GM11168 (cell line): ENCODE measurements at regions not wholly inside any gene's neighbourhood (a gene's known extent, or its start where the extent isn't known, plus 50 kb on each side); places are given as distances from the start of the nearest gene placed in this dataset.
"Not testable (repeated sequence)": the region's sequence is repeated elsewhere in the genome, so short reads cannot be mapped to it uniquely, and the experiment has no call there.

Experiments used
- in situ Hi-C: fragments of 300-500 bp; cut with MboI; formaldehyde crosslinking; loops from one replicate; pipeline ENCODE4 v1.12.0; 2022; ENCODE audit warnings: low sequenced_read_pairs; ENCODE audit not compliant: unreplicated experiment

DNA sequence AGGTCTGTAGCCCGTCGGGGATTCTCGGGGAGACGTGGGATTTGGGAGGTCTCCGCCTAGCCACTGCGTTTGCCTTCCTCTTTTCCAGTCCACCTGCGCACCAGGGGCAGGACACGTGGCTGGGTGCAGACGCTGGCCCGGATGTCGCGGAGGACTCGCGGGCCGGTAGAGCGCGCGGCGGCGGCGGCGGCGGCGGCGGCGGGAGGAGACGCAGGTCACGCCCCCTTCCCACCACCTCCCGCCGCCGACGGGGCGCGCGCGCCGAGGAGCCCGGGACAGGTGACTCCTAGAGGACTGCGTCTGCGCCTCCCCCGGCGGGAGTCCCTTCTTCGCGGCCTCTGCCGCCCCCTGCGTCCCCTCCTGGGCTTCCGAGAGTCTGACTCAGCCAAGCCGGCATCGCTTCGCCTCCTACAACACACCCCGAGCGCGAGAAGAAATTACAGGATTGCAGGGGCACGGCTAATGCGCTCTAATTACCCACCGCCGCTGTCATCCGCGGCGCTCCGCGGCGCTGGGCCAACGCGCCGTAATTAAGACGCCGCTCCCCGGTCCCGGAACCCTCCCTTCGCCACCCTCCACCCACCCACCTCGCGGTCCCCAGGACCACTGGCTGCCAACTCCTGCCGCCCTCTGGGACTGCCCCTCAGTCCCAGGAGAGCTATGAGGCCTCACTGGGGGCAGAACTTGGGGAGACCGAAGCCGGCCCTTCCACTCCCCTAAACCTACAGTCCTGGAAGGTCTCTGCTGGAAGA, 124.5 kb downstream of the MRPL14 start:
- in situ Hi-C loops: no loop called here

GRCh38 chr6:44002067-44002592, 125.1 kb downstream of the MRPL14 start:
- in situ Hi-C loops: no loop called here

DNA sequence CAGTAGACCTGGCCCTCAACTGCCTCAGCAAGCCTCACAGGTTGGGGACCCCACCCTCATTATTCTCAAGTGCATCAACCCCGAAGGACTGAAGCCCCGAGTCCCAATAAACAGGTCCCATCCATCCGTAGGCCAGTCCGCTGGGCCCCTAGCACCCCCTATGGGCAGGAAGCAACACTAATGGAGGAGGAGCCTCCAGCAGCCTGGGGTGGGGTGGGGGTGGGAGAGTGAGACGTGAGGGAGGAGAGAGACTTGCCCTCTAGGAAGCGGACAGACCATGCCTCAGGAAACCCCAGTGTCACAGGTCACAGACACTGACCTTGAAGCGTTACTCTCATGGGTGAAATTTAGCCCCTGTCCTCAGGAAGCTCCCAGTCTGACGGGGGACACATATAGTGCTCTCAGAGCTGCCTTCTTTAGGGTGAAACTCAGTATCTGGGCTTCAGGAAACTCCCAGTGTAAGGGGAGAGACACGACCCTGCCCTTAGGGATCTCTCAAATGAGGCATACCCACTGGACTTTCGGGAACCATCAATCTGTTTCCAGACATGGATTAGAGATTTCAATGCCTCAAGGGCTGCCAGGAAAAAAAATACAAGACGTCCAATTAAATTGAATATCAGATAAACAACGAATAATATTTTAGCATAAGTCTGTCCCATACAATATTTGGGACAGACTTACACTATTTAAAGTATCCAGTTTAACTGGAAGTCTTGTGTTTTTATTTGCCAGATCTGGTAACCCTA, 125.8 kb downstream of the MRPL14 start:
- in situ Hi-C loops: no loop called here

- in situ Hi-C loops: no loop called here
These were observed 126.9 kb downstream of the MRPL14 start for GRCh38 chr6:44000164-44000842.

DNA sequence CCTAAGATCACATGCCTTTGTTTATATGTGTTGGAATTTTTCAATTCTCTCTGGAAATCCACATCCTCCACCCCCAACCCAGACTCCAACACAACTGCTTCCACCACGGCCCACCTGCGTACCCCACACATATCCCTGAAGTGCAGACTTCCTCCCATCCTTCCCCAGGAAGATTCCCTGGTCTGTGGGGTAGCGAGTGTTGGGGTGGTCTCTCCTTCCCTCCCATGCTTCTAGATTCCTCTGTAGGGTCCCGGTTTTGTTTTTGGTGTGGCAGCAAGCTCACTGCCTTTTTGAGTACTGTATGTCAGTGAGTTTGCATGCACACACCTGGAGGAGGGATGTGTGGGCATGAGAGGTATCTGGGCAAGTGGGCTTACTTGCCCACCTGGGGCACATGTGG, 127.6 kb downstream of the MRPL14 start:
- in situ Hi-C loops: no loop called here

- in situ Hi-C loops: not testable (repeated sequence)
These were observed 128.5 kb downstream of the MRPL14 start for GRCh38 chr6:43998592-43999243.

- in situ Hi-C loops: not testable (repeated sequence)
These were observed 129.2 kb downstream of the MRPL14 start for GRCh38 chr6:43997990-43998585.

DNA sequence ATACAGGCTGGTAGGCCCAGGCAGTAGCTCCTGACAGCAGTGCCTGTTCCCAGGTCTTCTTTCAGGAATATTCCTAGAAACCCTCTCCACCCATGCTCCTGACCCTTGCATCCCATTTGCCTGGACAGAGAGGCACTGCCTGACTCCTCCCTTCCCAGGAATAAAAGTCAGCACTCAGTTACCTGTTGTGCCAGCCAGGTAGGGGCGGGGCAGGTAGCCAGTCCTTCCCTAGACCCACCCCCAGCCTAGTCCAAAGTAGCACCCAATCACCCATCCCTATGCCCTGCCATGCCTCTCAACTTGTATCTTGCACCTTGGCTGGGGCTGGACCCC, 129.9 kb downstream of the MRPL14 start:
- in situ Hi-C loops: no loop called here

DNA sequence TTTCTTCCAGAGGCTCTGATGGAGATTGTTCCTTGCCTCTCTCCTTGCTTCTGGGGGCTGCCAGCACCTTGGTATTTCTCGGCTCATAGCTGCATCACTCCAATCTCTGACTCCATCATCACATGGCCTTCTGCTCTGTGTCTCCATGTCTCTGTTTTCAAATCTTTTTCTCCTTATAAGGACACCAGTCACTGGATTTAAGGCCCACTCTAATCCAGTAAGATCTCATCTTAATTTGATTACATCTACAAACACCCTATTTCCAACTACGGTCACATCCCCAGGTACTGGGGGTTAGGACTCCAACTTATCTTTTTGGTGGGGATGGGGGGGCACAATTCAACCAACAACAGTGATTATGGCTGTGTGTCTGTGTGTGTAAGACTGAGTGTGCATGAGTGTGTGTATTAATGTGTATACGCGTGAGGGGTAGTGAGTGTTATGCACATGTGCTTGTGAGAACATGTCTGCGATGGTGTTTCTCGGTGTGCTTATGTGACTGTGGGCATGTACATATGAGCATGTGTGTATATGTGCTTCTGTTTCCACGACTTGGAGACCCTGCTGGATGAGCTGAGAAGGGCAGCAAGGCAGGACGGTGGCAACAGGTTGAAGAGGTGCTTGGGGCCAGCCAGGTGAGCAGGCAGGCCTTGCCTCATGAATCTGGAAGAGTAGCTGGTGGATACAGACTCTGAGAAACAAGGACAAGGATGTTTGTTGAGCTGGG, 130.5 kb downstream of the MRPL14 start:
- in situ Hi-C loops: no loop called here

DNA sequence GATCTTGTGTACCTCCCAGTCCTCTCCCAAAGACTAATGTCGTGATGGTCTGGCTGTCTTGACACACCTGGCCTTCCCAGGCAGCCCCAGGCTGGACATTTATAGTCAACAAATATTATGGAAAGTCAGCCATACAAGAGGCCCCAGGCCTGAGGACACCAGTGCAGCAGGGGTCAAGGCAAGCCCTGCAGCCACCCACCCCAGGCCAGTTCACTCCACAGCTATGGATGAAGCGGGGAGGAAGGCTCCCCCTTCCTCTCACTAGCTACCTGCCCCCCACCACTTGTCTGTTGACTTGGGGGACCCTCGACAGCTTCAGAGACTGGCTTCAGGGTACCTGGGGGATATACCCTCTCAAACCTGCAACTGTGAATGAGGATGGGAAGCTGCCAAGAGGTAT, 132.1 kb downstream of the MRPL14 start:
- in situ Hi-C loops: no loop called here

GRCh38 chr6:43993881-43994523, 133.2 kb downstream of the MRPL14 start:
- in situ Hi-C loops: no loop called here

DNA sequence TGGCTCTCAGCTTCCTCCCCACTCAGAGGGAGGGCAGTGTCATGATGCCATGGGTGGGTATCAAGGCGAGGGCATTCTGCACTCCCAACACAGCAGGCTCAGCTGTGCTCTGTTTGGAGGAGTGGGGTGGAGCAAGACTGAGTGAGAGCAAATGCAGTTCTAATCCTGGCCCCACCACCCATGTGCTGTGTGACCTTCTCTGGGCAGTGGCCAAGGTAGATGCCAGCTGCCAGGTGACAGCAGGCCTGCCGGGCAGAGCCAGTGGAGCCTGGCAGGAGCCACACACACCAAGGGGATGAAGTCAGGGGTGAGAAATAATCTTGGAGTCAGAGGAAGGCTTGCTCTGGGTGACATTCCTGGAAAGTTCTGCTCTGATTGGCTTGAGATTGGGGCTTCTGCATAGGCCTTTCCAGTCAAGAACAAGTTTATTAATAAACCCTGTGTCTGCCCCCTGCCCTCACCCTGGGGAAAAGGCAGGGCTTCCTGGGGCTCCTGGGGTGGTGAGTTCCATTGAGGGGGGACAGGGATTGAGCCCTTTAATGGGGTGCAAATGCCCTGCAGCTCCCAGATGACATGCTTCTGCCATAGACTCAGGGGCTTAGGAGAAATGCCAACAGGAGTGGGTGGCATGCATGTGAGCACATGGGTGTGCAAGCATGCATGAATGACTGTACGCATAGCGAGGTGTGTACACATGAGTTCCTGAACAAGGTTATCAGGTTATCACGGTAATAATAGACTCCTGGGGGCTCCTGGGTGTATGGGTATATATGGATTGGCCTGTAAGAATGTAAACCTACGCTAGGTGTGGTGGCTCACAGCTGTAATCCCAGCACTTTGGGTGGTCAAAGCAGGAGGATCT, 134.2 kb downstream of the MRPL14 start:
- in situ Hi-C loops: no loop called here

DNA sequence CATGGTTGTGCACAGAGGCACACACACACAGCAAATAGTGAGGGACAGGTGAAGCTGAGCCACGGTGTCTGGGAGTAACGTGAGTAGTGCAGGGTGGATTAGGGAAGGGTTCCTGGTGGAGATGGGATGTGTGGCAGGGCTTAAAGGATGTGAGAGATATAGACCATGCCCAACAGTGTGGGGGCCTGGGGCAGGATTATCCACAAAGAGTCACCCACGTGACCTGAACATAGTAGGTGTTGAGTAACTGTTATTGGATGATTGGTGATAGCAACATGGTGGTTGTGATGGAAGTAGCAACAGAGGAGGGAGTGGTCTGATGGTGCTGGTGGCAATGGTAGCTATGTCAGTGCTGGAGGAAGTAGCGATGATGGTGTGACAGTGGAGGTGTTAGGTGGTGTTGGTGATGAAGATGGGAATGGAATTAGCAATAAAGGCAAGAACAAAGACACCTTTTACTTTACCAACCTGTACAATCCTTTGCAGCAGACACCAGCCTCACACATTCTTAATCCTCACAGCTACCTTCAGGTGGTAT, 135.1 kb downstream of the MRPL14 start:
- in situ Hi-C loops: no loop called here

- in situ Hi-C loops: no loop called here
These were observed 136.3 kb downstream of the MRPL14 start for GRCh38 chr6:43990627-43991619.

DNA sequence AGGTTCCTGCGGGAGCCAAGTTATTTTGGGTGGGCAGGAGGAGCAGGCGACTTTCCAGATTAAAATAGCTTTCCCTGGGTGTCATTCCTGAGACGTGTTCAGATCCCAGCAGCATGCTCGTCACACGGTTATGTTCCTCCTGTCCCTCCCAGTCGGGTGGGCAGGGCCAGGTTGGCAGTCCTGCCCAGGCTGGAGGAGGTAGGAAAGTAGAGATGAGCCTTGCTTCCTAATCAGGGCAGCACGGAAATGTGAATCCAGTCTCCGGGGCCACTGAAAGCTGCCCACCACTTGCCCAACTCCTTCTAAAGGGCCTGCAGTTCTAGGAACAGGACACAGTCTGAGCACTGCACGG, 137.0 kb downstream of the MRPL14 start:
- in situ Hi-C loops: no loop called here

DNA sequence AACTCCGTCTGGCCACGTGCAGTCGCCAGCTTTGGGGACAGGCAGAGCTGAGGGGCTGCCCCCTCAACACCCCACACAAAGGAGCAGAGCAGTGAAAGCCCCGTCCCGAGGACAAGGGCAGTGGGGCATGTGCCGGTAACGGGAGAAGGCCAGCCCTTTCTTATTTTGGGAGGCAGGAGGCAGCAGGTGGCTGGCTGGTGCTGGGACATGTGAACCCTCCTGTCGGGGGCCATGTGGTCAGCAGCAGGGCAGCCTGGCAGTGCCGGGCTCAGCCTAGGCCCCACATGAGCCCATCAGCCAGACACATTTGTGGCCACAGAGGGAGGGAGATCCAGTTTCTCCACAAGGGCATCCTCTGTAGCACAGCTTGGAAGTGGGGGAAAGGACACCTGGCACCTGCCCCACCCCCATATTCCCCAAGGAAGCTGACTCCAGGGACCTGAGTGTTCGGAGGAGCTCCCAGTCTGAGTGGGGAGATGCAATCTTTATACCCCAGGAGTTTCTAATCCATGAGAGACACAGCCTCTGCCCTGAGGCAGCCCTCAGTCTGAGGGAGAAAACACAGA, 137.6 kb downstream of the MRPL14 start:
- in situ Hi-C loops: no loop called here

DNA sequence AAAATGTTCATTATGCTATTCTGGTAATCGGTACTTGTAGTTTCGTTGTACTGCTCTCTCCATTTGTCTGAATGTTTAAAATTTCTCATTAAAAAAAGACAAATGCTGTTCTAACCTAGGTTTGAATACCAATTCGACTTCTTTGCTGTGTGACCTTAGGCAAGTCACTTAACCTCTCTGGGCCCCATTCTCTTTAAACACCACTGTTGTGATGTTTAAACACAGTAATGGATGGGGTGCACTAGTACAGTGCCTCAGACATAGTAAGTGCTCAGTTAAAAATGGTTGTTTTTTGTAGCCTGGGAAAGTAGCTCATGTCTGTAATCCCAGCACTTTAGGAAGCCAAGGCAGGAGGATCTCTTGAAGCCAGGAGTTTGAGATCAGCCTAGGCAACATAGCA, 138.5 kb downstream of the MRPL14 start:
- in situ Hi-C loops: no loop called here
